ENCODE measurements at regions not wholly inside any gene's neighbourhood (a gene's known extent, or its start where the extent isn't known, plus 50 kb on each side); places are given as distances from the start of the nearest gene placed in this dataset.

- TF ChIP-seq POLR2A (IDR thresholded peaks at IDR 0.05), result no peak
- TF ChIP-seq, protein P1, sequence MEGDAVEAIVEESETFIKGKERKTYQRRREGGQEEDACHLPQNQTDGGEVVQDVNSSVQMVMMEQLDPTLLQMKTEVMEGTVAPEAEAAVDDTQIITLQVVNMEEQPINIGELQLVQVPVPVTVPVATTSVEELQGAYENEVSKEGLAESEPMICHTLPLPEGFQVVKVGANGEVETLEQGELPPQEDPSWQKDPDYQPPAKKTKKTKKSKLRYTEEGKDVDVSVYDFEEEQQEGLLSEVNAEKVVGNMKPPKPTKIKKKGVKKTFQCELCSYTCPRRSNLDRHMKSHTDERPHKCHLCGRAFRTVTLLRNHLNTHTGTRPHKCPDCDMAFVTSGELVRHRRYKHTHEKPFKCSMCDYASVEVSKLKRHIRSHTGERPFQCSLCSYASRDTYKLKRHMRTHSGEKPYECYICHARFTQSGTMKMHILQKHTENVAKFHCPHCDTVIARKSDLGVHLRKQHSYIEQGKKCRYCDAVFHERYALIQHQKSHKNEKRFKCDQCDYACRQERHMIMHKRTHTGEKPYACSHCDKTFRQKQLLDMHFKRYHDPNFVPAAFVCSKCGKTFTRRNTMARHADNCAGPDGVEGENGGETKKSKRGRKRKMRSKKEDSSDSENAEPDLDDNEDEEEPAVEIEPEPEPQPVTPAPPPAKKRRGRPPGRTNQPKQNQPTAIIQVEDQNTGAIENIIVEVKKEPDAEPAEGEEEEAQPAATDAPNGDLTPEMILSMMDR (IDR thresholded peaks at IDR 0.05), result no peak
- no peak for TF ChIP-seq POLR2AphosphoS5 (IDR thresholded peaks at IDR 0.05)
These were observed 867.2 kb downstream of the BCL11B start for GRCh38 chr14:98404811-98405210.

Data from breast epithelium (tissue), 3 donors.